MM.1S (cell line): ENCODE measurements at regions not wholly inside any gene's neighbourhood (a gene's known extent, or its start where the extent isn't known, plus 50 kb on each side); places are given as distances from the start of the nearest gene placed in this dataset.
"Not testable (repeated sequence)": the region's sequence is repeated elsewhere in the genome, so short reads cannot be mapped to it uniquely, and the experiment has no call there.

Source experiments
- DNase-seq: peaks from one replicate; pipeline ENCODE4 v3.0.0-alpha.2; 2015
- H2AFZ ChIP-seq: fragments of 300-600 bp; sonication (generic); 2 replicates; pipeline ENCODE4 v1.6.0; 2016; ENCODE audit warnings: antibody characterized with exemption, low read length
- H3F3A ChIP-seq: fragments of 300-600 bp; sonication (generic); 2 replicates; pipeline ENCODE4 v1.6.1; 2016; ENCODE audit warnings: mild to moderate bottlenecking, antibody characterized with exemption, low read length, moderate library complexity, mixed read lengths; ENCODE audit not compliant: insufficient read depth
- H3K27ac ChIP-seq: fragments of 300-600 bp; sonication (generic); 2 replicates; pipeline ENCODE4 v1.5.1; 2016; ENCODE audit warnings: mild to moderate bottlenecking, low read length
- H3K27me3 ChIP-seq: fragments of 300-600 bp; sonication (generic); replicated peaks from 2 replicates; pipeline ENCODE4 v1.6.0; 2016; ENCODE audit warnings: low read length; ENCODE audit not compliant: insufficient read depth
- H3K36me3 ChIP-seq: fragments of 300-600 bp; sonication (generic); replicated peaks from 2 replicates; pipeline ENCODE4 v1.6.1; 2016; ENCODE audit warnings: mild to moderate bottlenecking, low read length, mixed read lengths; ENCODE audit not compliant: insufficient read depth
- H3K4me1 ChIP-seq: fragments of 300-600 bp; sonication (generic); 2 replicates; pipeline ENCODE4 v1.6.1; 2016; ENCODE audit warnings: low read length, mixed read lengths
- H3K4me2 ChIP-seq: fragments of 300-600 bp; sonication (generic); 2 replicates; pipeline ENCODE4 v1.6.0; 2016; ENCODE audit warnings: low read depth, low read length
- H3K4me3 ChIP-seq: fragments of 300-600 bp; sonication (generic); 2 replicates; pipeline ENCODE4 v1.5.1; 2016; ENCODE audit warnings: low read length, mixed read lengths
- H3K79me2 ChIP-seq: fragments of 300-600 bp; sonication (generic); 2 replicates; pipeline ENCODE4 v1.6.1; 2016; ENCODE audit warnings: mixed run types, low read length, mixed read lengths
- H3K9ac ChIP-seq: fragments of 300-600 bp; sonication (generic); 2 replicates; pipeline ENCODE4 v1.6.1; 2016; ENCODE audit warnings: low read length, mixed read lengths
- H3K9me2 ChIP-seq: fragments of 300-600 bp; sonication (generic); replicated peaks from 2 replicates; pipeline ENCODE4 v1.6.1; 2016; ENCODE audit warnings: mild to moderate bottlenecking, low read length, mixed read lengths; ENCODE audit not compliant: insufficient read depth
- H3K9me3 ChIP-seq: fragments of 300-600 bp; sonication (generic); replicated peaks from 2 replicates; pipeline ENCODE4 v1.6.1; 2016; ENCODE audit warnings: mild to moderate bottlenecking, low read length, mixed read lengths; ENCODE audit not compliant: insufficient read depth
- H4K20me1 ChIP-seq: fragments of 300-600 bp; sonication (generic); 2 replicates; pipeline ENCODE4 v1.6.1; 2016; ENCODE audit warnings: mild to moderate bottlenecking, low read length, moderate library complexity, mixed read lengths; ENCODE audit not compliant: insufficient read depth
- CTCF ChIP-seq: fragments of 300-600 bp; sonication (generic); IDR thresholded peaks from 2 replicates; pipeline ENCODE4 v1.5.1; 2016; ENCODE audit warnings: antibody characterized with exemption, low read length, mixed read lengths
- EZH2 ChIP-seq: fragments of 300-600 bp; sonication (generic); optimal IDR thresholded peaks from 2 replicates; pipeline ENCODE3; 2017; ENCODE audit warnings: low read depth, mild to moderate bottlenecking, antibody characterized with exemption, low read length, mixed read lengths
- EZH2phosphoT487 ChIP-seq: fragments of 300-600 bp; sonication (generic); IDR thresholded peaks from 2 replicates; pipeline ENCODE4 v1.6.1; 2018; ENCODE audit warnings: antibody characterized with exemption, low read length

GRCh38 chr10:33965795-33966581 is 631.5 kb upstream of the NRP1 start:
- Histone ChIP-seq H2AFZ (no peak overlapping the region), H3K9ac (no peak overlapping the region), H4K20me1 (no peaks in the 10 kb centered on the region), H3K27me3 (no peaks in the 10 kb centered on the region), H3K36me3 (no peaks in the 10 kb centered on the region), H3K27ac (peak overlapping the region; percentile 44; the same call in 1 of the 2 replicates), H3K4me2 (no peak overlapping the region), H3K4me1 (0 out of 2 replicates have a peak, but pooled peaks cover 8% of the 10 kb centered on the region), H3K9me3 (0 out of 2 replicates have a peak, but pooled peaks cover 3% of the 10 kb centered on the region), H3K9me2 (no peaks in the 10 kb centered on the region), H3F3A (no peaks in the 10 kb centered on the region), H3K4me3 (no peak overlapping the region), H3K79me2 (no peaks in the 10 kb centered on the region)
- peak; percentile 62 for DNase-seq
- TF ChIP-seq EZH2phosphoT487, result no peak
- TF ChIP-seq EZH2, result no peak
- TF ChIP-seq CTCF, result no peak

GRCh38 chr10:33963729-33964128 is 629.3 kb upstream of the NRP1 start:
- H3K79me2 ChIP-seq, result no peaks in the 10 kb centered on the region
- TF ChIP-seq EZH2phosphoT487, result no peak
- no peak for TF ChIP-seq EZH2
- DNase-seq, result no peak
- H2AFZ ChIP-seq, result no peak overlapping the region
- H3K9me2 ChIP-seq, result no peaks in the 10 kb centered on the region
- H3K9me3 ChIP-seq, result 0 out of 2 replicates have a peak, but pooled peaks cover 3% of the 10 kb centered on the region
- H3K9ac ChIP-seq, result no peak overlapping the region
- no peaks in the 10 kb centered on the region for H3K27me3 ChIP-seq
- H3K36me3 ChIP-seq, result no peaks in the 10 kb centered on the region
- no peak overlapping the region for H3K4me3 ChIP-seq
- 0 out of 2 replicates have a peak, but pooled peaks cover 8% of the 10 kb centered on the region for H3K4me1 ChIP-seq
- no peaks in the 10 kb centered on the region for H4K20me1 ChIP-seq
- no peaks in the 10 kb centered on the region for H3F3A ChIP-seq
- H3K27ac ChIP-seq, result no peak overlapping the region
- no peak overlapping the region for H3K4me2 ChIP-seq

- not testable (repeated sequence) for H3K4me3 ChIP-seq, H3K9me2 ChIP-seq, H3K36me3 ChIP-seq, DNase-seq, H2AFZ ChIP-seq, H4K20me1 ChIP-seq, H3K9ac ChIP-seq, H3K4me1 ChIP-seq, H3K79me2 ChIP-seq, H3K9me3 ChIP-seq, H3K27me3 ChIP-seq, H3K27ac ChIP-seq, H3K4me2 ChIP-seq, H3F3A ChIP-seq
These were observed 621.9 kb upstream of the NRP1 start for GRCh38 chr10:33956322-33956721.

GRCh38 chr10:33955676-33956075 is 621.2 kb upstream of the NRP1 start:
- Histone ChIP-seq H3K4me1 (no peaks in the 10 kb centered on the region), H3K27me3 (no peaks in the 10 kb centered on the region), H3K9me3 (no peaks in the 10 kb centered on the region), H3K4me2 (no peak overlapping the region), H3F3A (no peaks in the 10 kb centered on the region), H3K79me2 (no peaks in the 10 kb centered on the region), H3K9me2 (no peaks in the 10 kb centered on the region), H3K4me3 (no peak overlapping the region), H2AFZ (no peak overlapping the region), H4K20me1 (no peaks in the 10 kb centered on the region), H3K27ac (no peak overlapping the region), H3K36me3 (no peaks in the 10 kb centered on the region), H3K9ac (no peak overlapping the region)
- DNase-seq, result no peak
- TF ChIP-seq EZH2phosphoT487 (no peak), CTCF (no peak), EZH2 (no peak)
